Activated CD8-positive, alpha-beta T cell treated with anti-CD3 and anti-CD28 coated beads for 36 hours (primary cell): ENCODE measurements at regions not wholly inside any gene's neighbourhood (a gene's known extent, or its start where the extent isn't known, plus 50 kb on each side); places are given as distances from the start of the nearest gene placed in this dataset.

Experiments used
- ATAC-seq: fragments of 200-7000 bp; cut with Tn5 transposase; one replicate; pipeline ENCODE4 v1.10.0; 2021; ENCODE audit warnings: mild to moderate bottlenecking, moderate library complexity
- CTCF ChIA-PET: fragments of 350-600 bp; sonication (Branson Sonifier 250); formaldehyde crosslinking; loops from one replicate; lab custom pipeline; 2021; ENCODE audit warnings: antibody characterized with exemption; lab: Charles Lee
- POLR2A ChIA-PET: fragments of 350-600 bp; sonication (Branson Sonifier 250); formaldehyde crosslinking; loops from one replicate; lab custom pipeline; 2021; ENCODE audit warnings: antibody characterized with exemption; lab: Charles Lee
- DNase-seq: peaks from one replicate; pipeline ENCODE4 v3.0.0-alpha.2; 2020
- H3K27ac Mint-ChIP-seq: one replicate; pipeline ENCODE4 v1.8.0; 2021; ENCODE audit warnings: mild to moderate bottlenecking, mixed read lengths
- H3K27me3 Mint-ChIP-seq: one replicate; pipeline ENCODE4 v1.8.0; 2021; ENCODE audit warnings: mixed read lengths
- H3K36me3 Mint-ChIP-seq: one replicate; pipeline ENCODE4 v1.8.0; 2021; ENCODE audit warnings: low read depth, mixed read lengths
- H3K4me1 Mint-ChIP-seq: one replicate; pipeline ENCODE4 v1.8.0; 2021; ENCODE audit warnings: low read depth, mixed read lengths
- H3K4me3 Mint-ChIP-seq: one replicate; pipeline ENCODE4 v1.8.0; 2021; ENCODE audit warnings: mild to moderate bottlenecking, moderate library complexity, mixed read lengths
- H3K9me3 Mint-ChIP-seq: one replicate; pipeline ENCODE4 v1.8.0; 2021; ENCODE audit warnings: mixed read lengths
- CTCF ChIP-seq: fragments of 200-600 bp; IDR thresholded peaks from one replicate; pipeline ENCODE4 v1.8.0; 2022; ENCODE audit warnings: antibody characterized with exemption, mild to moderate bottlenecking
- intact Hi-C: fragments of 100-400 bp; cut with micrococcal nuclease; formaldehyde crosslinking; loops from one replicate; pipeline ENCODE4 v1.10.0; 2022

- POLR2A ChIA-PET, result no interaction called here
Observed at GRCh38 chr16:51383909-51384308, 232.8 kb upstream of the SALL1 start.

DNA sequence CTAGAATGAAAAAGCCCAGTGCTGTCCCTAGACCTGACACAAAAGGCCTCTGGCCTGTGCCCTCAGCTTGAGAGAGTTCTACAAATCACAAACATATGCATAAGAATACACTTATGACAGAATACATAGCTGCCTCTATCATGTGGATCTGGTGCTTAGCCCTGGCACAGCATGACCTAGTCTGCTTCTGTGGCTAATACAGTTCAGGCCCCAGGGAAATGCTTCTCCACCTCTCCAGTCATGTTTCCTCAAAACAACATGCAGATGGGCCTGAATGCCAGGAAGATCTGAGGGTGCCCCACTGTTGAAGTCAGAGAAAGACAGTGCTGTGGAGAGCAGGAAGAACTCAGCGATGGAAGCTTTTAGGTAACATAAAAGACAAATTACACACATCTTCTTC, 231.9 kb upstream of the SALL1 start:
- DNase-seq, result no peak
- intact Hi-C loops, result no loop called here
- H3K4me3 Mint-ChIP-seq, result no peak overlapping the region
- H3K4me1 Mint-ChIP-seq, result no peaks in the 10 kb centered on the region
- POLR2A ChIA-PET, result no interaction called here
- no peaks in the 10 kb centered on the region for H3K27me3 Mint-ChIP-seq
- ATAC-seq, result no peak
- H3K9me3 Mint-ChIP-seq, result peaks cover 1% of the 10 kb centered on the region
- H3K36me3 Mint-ChIP-seq, result no peaks in the 10 kb centered on the region
- CTCF ChIA-PET, result no interaction called here
- TF ChIP-seq CTCF, result no peak
- no peak overlapping the region for H3K27ac Mint-ChIP-seq

More at GRCh38 chr16:51383909-51384308, 232.8 kb upstream of the SALL1 start:
- no peak for ATAC-seq
- no peaks in the 10 kb centered on the region for H3K27me3 Mint-ChIP-seq
- intact Hi-C loops, result no loop called here
- no peak overlapping the region for H3K4me3 Mint-ChIP-seq
- H3K4me1 Mint-ChIP-seq, result no peaks in the 10 kb centered on the region
- no peak overlapping the region for H3K27ac Mint-ChIP-seq
- no peak for TF ChIP-seq CTCF
- peaks cover 1% of the 10 kb centered on the region for H3K9me3 Mint-ChIP-seq
- CTCF ChIA-PET, result no interaction called here
- no peak for DNase-seq
- H3K36me3 Mint-ChIP-seq, result no peaks in the 10 kb centered on the region

GRCh38 chr16:51382211-51382610, 231.1 kb upstream of the SALL1 start:
- DNase-seq (no peak), ATAC-seq (no peak)
- Mint-ChIP-seq H3K9me3 (peaks cover 1% of the 10 kb centered on the region), H3K27ac (no peak overlapping the region), H3K4me3 (no peak overlapping the region), H3K36me3 (no peaks in the 10 kb centered on the region), H3K4me1 (no peaks in the 10 kb centered on the region), H3K27me3 (no peaks in the 10 kb centered on the region)
- TF ChIP-seq CTCF, result no peak
- ChIA-PET CTCF (no interaction called here), POLR2A (no interaction called here)
- intact Hi-C loops, result no loop called here

- ChIA-PET CTCF (no interaction called here), POLR2A (no interaction called here)
- DNase-seq, result no peak
- peaks cover 5% of the 10 kb centered on the region for H3K9me3 Mint-ChIP-seq
- intact Hi-C loops, result no loop called here
- H3K4me3 Mint-ChIP-seq, result no peak overlapping the region
- no peak overlapping the region for H3K27ac Mint-ChIP-seq
- H3K27me3 Mint-ChIP-seq, result no peaks in the 10 kb centered on the region
- no peaks in the 10 kb centered on the region for H3K4me1 Mint-ChIP-seq
- no peaks in the 10 kb centered on the region for H3K36me3 Mint-ChIP-seq
- ATAC-seq, result no peak
- no peak for TF ChIP-seq CTCF
Observed at GRCh38 chr16:51376080-51376479, 225.0 kb upstream of the SALL1 start.

DNA sequence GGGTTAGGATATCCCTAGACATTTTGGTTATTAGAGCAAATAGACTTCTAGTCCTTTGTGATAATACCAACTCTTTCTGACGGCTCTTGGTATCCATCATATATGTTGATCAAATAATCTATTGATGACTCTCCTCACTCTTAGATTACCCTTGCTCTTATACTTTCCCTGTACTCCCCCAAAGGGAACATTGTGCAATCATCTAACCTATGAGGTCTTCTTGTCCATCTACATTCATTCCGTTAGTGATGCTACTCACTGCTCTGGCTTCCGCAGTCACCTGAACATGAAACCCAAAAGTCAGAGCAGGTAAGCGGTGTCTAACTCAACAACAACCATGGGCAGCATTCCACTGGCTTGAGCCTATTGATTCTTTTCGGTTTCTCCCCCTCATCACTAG, 223.7 kb upstream of the SALL1 start:
- no peaks in the 10 kb centered on the region for H3K4me1 Mint-ChIP-seq
- no peak for DNase-seq
- no peak for ATAC-seq
- no peaks in the 10 kb centered on the region for H3K36me3 Mint-ChIP-seq
- ChIA-PET POLR2A (interaction anchor here (0.6 to 0.9 kb wide), 2 partner anchors 13 to 91 kb away, joined by 3 to 4 read pairs; no protein-coding TSS in a partner anchor), CTCF (no interaction called here)
- TF ChIP-seq CTCF, result no peak
- H3K9me3 Mint-ChIP-seq, result peaks cover 5% of the 10 kb centered on the region
- H3K4me3 Mint-ChIP-seq, result no peak overlapping the region
- intact Hi-C loops, result no loop called here
- H3K27ac Mint-ChIP-seq, result no peak overlapping the region
- no peaks in the 10 kb centered on the region for H3K27me3 Mint-ChIP-seq
